Stimulated activated CD4-positive, alpha-beta T cell treated with anti-CD3 and anti-CD28 coated beads, Interleukin-15, amount 100 ng/mL, for 24 hours (primary cell): ENCODE measurements at regions not wholly inside any gene's neighbourhood (a gene's known extent, or its start where the extent isn't known, plus 50 kb on each side); places are given as distances from the start of the nearest gene placed in this dataset.
A peak's percentile ranks its signal among the peaks of the same experiment; 100 is the strongest.

Source experiments
- DNase-seq: peaks from one replicate; pipeline ENCODE4 v3.0.0-alpha.2; 2020

- no peak for DNase-seq
These were observed 50.8 kb upstream of the ELF5 start for GRCh38 chr11:34564406-34564805.

- DNase-seq: no peak
These were observed 51.2 kb upstream of the ELF5 start for GRCh38 chr11:34564807-34565241.

- peak; percentile 31 for DNase-seq
These were observed 52.0 kb upstream of the ELF5 start for GRCh38 chr11:34565417-34566207.

GRCh38 chr11:34566208-34566551 is 52.6 kb upstream of the ELF5 start:
- no peak for DNase-seq

GRCh38 chr11:34566736-34567135 is 53.1 kb upstream of the ELF5 start:
- DNase-seq: no peak

GRCh38 chr11:34567733-34568132 is 53.2 kb upstream of the EHF start:
- no peak for DNase-seq

GRCh38 chr11:34570584-34570983 is 50.3 kb upstream of the EHF start:
- DNase-seq: peak; percentile 35
